Suppressor macrophage (primary cell): ENCODE measurements at regions not wholly inside any gene's neighbourhood (a gene's known extent, or its start where the extent isn't known, plus 50 kb on each side); places are given as distances from the start of the nearest gene placed in this dataset.

ENCODE experiments used
- DNase-seq, 4 experiments: peaks; one replicate each; pipeline ENCODE4 v3.0.0-alpha.2; 2020 to 2022

- no peak for DNase-seq
Observed at GRCh38 chr16:8373676-8374431, 216.5 kb downstream of the TMEM114 start.

GRCh38 chr16:8372141-8372540 lies 218.2 kb downstream of the TMEM114 start:
- no peak for DNase-seq

GRCh38 chr16:8370374-8371270 lies 219.7 kb downstream of the TMEM114 start:
- no peak for DNase-seq

- no peak for DNase-seq
Observed at GRCh38 chr16:8358937-8359336, 231.4 kb downstream of the TMEM114 start.

- DNase-seq, result no peak
Observed at GRCh38 chr16:8355675-8356074, 234.6 kb downstream of the TMEM114 start.

DNA sequence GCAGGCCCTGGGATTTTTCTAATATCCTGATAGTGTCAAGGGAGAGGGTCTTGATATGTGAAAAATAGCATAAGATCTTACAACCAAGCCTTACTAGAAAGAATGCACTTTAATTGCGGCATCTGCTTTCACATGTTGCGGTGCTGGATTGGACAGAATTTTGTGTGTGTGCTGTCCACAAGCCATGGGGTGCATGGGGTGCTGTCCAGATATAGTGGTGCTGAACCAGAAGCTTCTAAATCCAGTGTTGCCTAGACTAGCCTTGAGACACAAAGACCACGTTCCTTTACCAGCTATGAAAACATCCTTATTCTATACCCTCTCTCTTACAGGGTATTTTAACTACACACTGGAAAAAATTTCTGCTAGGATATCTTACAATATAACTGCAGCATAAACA lies 244.0 kb downstream of the TMEM114 start:
- no peak for DNase-seq

- DNase-seq, result no peak
Observed at GRCh38 chr16:8342276-8342675, 248.0 kb downstream of the TMEM114 start.

- no peak for DNase-seq
Observed at GRCh38 chr16:8330761-8331160, 259.6 kb downstream of the TMEM114 start.

DNA sequence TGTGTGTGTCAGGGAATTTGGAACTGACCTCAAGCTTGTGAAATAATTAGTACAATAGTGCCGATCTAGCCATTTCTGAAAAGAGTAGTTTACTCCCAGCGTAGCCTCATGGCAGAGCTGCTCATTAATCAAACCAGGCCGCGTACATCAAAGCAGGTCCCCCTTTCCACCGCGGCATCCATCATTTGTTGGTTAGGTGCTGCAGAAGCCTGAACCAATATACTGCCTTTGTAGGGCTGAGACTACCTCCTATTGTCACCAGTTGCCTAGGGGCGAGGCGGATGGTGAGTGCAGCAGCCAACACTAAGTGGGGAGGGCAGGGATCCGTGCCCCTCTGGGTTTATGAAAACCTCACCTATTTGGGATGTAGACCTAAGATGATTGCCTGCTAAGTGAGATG lies 264.1 kb downstream of the TMEM114 start:
- DNase-seq, result no peak

- DNase-seq, result no peak
Observed at GRCh38 chr16:8323153-8323552, 267.2 kb downstream of the TMEM114 start.

- no peak for DNase-seq
Observed at GRCh38 chr16:8320131-8320530, 270.2 kb downstream of the TMEM114 start.

DNA sequence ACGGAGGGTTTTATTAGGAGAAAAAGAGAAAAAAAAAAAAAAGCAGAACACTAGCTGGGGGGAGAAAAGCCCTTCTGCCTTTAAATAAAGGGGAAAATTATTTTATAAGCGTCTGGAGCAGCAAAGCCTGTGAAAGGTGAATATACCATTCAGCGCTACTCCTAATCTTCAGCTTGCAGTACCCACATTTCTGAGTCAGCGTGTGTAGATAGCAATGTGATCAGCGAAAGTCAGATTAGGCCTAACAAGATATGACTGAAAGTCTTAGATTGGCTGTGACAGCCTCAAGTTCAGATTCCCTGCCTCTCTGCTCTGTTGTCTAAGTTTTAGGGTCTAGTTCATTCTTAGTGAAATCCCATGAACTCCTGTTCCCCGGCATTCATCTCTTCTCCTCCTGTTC lies 279.5 kb downstream of the TMEM114 start:
- DNase-seq, result no peak

DNA sequence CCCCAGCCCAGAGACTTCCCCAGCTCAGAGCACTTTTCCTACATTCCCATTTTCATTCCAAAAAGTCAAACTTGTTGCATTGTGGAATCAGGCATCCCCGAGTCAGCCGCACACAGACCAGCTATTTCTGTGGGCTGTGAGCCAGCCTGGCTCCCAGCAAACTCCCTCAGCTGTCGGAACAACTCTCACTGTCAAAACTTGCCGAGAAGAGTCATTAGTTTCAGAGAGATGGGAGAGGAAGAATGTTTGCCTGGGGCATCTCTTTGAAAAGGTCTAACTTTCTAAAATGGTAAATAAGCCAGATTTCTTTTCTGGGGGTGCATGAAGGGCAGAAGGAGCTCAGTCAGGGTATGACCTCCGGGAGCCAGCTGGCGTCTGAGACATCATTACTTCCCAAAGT lies 280.0 kb downstream of the TMEM114 start:
- DNase-seq, result no peak

- no peak for DNase-seq
Observed at GRCh38 chr16:8305201-8305600, 285.1 kb downstream of the TMEM114 start.

DNA sequence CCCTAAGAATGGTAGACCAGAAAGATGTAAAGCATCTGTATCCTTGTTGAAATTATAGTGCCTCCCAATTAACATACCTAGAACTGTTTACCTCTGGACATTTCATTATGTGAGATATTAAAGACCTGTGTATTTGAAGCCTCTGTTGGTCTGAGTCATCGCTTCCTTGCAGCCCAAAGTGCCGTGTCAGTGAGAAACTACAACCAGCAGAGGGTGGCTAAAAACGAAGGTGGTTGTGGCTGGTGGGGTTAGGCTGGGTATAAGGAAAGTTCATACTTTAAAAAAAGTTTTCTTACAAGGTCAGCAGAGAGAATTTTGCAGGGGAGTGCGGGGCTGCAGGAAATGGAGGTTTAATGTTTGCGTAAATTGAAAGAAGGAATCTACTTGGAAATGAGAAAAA lies 290.7 kb downstream of the TMEM114 start:
- no peak for DNase-seq

DNA sequence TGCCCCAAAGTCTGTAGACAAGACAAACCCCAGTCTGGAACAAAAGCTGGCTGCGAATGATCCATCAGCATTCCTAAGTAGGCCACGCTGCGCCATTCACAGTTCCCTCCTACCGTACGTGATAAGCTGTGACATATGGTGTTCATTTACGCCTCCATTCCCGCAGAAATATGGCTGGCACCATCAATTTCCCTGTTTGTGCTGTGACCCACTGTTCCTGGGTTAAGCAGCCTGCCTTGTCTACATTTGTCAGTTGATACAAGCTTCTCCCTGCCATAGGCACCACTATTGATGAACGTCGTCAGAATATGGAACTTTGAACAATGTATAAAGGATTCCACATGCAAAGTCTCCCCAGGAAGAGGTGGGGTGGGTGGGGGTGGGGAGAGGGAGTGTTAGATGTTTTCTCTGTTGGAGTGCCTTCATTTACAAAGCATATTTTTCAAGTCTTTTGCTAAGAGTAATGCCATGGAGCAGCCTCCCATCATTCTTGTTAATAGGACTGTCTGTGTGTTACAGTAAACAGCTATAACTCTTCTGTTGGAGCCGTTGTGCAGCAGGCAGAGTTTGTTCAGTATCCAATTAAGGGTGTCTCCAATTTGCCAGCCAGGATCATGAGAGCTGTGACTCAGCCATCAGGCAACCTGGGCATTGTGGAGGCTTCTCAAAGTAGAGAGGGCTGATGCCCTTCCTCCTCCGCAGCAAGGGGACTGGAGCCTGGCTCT lies 294.6 kb downstream of the TMEM114 start:
- DNase-seq, result no peak

- no peak for DNase-seq
Observed at GRCh38 chr16:8293413-8293812, 296.9 kb downstream of the TMEM114 start.

DNA sequence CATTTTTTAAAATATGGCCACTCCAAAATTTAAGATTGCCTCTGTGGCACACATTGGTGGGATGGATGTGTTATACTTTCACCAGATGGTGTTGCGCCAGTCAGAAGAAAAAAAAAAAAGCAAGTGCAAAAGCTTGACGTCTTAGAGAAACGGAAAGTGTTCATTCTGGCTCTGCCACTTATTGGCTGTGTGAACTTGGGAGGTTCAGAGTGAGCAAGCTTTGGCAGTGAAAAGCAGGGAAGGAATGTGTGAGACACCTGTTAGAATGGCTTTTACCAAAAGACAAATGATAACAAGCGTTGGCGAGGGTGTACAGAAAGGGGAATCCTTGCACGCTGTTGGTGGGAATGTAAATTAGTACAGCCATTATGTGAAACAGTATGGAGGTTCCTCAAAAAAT lies 298.0 kb downstream of the TMEM114 start:
- DNase-seq, result no peak

DNA sequence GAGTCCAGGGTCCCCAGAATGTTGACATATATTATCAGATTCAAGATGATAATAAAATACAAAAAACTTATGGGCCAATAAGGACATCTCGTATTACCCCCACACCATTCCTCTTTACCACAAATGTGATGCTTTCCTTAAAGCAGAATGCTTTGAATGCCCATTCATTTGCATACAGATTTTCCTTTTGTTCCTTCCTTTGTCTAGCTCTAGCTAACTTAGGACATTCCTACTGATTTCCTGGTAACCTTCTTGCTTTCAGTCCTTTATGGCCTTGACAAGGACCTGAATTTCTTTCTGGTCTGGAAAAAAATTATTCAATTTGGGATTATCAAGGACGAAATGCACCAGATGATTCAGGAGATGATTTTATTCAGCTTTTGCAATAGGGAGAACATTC lies 304.0 kb downstream of the TMEM114 start:
- DNase-seq, result no peak

DNA sequence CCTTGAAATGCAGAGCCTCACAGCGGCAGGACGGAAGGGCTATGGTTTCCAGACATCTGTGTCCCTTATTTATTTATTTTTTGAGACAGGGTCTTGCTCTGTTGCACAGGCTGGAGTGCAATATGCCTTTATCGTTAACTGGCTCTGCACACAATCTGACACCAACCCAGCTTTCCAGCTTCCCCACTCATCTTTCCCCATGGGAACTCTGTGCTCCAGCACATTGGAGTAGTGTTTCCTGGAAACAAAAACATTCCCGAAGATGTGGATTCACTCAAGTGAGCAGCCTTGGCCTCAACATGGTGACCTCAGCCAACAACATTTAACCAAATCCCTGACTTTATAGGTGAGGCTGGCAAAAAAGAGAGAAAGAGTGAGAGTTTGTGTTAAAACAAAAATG lies 307.1 kb downstream of the TMEM114 start:
- DNase-seq, result no peak

DNA sequence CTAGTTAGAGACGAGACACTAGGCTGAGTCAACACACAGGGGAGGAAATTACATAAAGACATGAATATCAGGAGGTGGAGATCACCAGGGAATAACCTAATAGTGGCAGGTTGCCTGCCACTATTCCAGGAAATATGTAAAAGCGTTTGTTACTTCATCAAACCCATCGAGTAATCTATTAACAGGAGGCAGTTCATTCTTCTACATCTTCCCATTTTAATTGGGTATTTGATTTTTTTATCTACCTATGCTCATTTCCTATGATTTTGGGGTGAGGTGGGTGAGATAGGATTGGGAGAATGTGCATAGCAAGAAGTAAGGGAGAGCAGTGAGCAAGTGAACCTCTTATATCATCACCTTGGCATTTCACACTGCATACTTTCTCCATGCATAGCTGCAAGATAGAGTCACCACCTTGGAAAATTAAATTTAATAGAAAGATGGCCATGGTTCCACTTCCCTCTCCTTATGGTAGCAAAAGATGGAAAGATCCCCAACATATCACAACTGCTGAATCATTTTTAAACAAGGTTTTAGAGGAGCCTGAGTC lies 312.2 kb downstream of the TMEM114 start:
- DNase-seq, result no peak

- DNase-seq, result no peak
Observed at GRCh38 chr16:8271344-8271743, 319.0 kb downstream of the TMEM114 start.

DNA sequence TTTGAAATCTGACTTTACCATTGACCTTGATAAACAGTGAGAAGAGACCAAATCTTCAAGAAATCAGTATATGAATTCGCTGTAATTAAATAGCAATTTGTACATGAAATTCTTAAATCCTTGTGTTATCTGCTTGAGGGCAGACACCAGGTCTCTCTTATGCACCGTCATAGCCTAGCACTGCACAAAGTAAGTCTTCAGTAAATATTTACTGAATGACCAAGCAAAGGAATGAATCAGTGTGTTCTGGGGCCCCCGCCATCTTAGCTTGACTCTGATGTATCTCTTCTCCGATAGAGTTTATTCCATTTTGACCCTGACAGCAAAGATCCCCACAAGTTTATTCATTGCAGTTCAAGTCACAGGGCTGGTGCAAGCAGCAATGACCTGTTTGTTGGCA lies 328.0 kb downstream of the TMEM114 start:
- DNase-seq, result no peak
